ENCODE measurements at regions not wholly inside any gene's neighbourhood (a gene's known extent, or its start where the extent isn't known, plus 50 kb on each side); places are given as distances from the start of the nearest gene placed in this dataset.
A peak's percentile ranks its signal among the peaks of the same experiment; 100 is the strongest.

- no peak for DNase-seq
Observed at GRCh38 chr11:15745266-15745665, 611.1 kb downstream of the SOX6 start.

GRCh38 chr11:15747671-15748070 is 608.7 kb downstream of the SOX6 start:
- no peak for DNase-seq

- DNase-seq = no peak
Observed at GRCh38 chr11:15748132-15748531, 608.2 kb downstream of the SOX6 start.

- DNase-seq = no peak
Observed at GRCh38 chr11:15748741-15749140, 607.6 kb downstream of the SOX6 start.

GRCh38 chr11:15750535-15751308 is 605.6 kb downstream of the SOX6 start:
- no peak for DNase-seq

GRCh38 chr11:15754221-15754620 is 602.1 kb downstream of the SOX6 start:
- DNase-seq = no peak

- no peak for DNase-seq
Observed at GRCh38 chr11:15757048-15757698, 599.2 kb downstream of the SOX6 start.

GRCh38 chr11:15758857-15759465 is 597.4 kb downstream of the SOX6 start:
- no peak for DNase-seq

GRCh38 chr11:15761235-15761634 is 595.1 kb downstream of the SOX6 start:
- no peak for DNase-seq

- no peak for DNase-seq
Observed at GRCh38 chr11:15764326-15764725, 592.0 kb downstream of the SOX6 start.

- no peak for DNase-seq
Observed at GRCh38 chr11:15764948-15765347, 591.4 kb downstream of the SOX6 start.

- no peak for DNase-seq
Observed at GRCh38 chr11:15765530-15765929, 590.8 kb downstream of the SOX6 start.

- no peak for DNase-seq
Observed at GRCh38 chr11:15768321-15768720, 588.0 kb downstream of the SOX6 start.

GRCh38 chr11:15769203-15769602 is 587.1 kb downstream of the SOX6 start:
- DNase-seq = no peak

- DNase-seq = no peak
Observed at GRCh38 chr11:15770798-15771414, 585.4 kb downstream of the SOX6 start.

- no peak for DNase-seq
Observed at GRCh38 chr11:15772547-15772946, 583.8 kb downstream of the SOX6 start.

GRCh38 chr11:15772981-15773380 is 583.4 kb downstream of the SOX6 start:
- DNase-seq = no peak

GRCh38 chr11:15773476-15774387 is 582.6 kb downstream of the SOX6 start:
- DNase-seq = no peak

- no peak for DNase-seq
Observed at GRCh38 chr11:15774388-15774939, 581.9 kb downstream of the SOX6 start.

- DNase-seq = peak; percentile 71
Observed at GRCh38 chr11:15775015-15775541, 581.3 kb downstream of the SOX6 start.

GRCh38 chr11:15775797-15776196 is 580.5 kb downstream of the SOX6 start:
- DNase-seq = no peak

GRCh38 chr11:15776366-15776765 is 580.0 kb downstream of the SOX6 start:
- no peak for DNase-seq

Data from right forelimb (tissue), 1 donor.